Medulla oblongata (tissue), 1 donor: ENCODE measurements at regions not wholly inside any gene's neighbourhood (a gene's known extent, or its start where the extent isn't known, plus 50 kb on each side); places are given as distances from the start of the nearest gene placed in this dataset.
"Not testable (repeated sequence)": the region's sequence is repeated elsewhere in the genome, so short reads cannot be mapped to it uniquely, and the experiment has no call there.

Experiments
- DNase-seq: peaks from one replicate; pipeline ENCODE4 v3.0.0-alpha.2; 2015; ENCODE audit errors: extremely low spot score

- no peak for DNase-seq
These were observed 87.1 kb upstream of the ZNF281 start for GRCh38 chr1:200496937-200497336.

DNA sequence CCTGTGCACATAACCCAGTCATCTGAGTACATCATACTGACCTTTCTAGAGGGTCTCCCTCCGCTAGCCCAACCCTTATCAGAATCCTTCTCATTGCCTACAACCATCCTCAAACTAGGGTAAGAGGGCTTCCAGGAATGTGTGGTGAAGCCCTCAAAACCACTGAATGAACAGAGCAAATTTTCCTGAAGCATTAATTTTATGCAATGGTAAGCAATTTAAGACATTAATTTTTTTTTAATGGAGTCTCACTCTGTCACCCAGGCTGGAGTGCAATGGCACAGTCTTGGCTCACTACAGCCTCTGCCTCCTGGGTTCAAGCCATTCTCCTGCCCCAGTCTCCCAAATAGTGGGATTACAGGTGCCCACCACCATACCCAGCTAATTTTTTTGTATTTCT, 86.1 kb upstream of the ZNF281 start:
- DNase-seq, result no peak

- no peak for DNase-seq
These were observed 83.5 kb upstream of the ZNF281 start for GRCh38 chr1:200493344-200493743.

DNA sequence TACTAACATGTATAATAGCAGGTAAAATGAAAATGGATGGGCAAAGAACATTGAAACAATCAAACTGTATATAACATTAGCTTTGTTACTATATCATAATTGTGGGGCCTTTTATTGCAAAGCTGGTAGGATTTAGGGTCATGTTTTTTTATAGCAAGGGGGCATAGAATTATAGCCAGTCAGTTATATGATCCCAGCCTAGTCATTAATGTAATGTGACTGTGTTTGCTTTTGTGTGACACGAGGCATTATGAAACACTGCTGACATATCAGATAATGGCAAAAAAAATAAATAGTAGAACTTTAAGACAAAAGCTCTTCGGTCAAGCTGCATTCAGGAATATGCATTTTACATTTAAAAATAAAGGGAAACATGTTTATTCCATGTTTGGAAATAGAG, 81.3 kb upstream of the ZNF281 start:
- DNase-seq, result no peak

DNA sequence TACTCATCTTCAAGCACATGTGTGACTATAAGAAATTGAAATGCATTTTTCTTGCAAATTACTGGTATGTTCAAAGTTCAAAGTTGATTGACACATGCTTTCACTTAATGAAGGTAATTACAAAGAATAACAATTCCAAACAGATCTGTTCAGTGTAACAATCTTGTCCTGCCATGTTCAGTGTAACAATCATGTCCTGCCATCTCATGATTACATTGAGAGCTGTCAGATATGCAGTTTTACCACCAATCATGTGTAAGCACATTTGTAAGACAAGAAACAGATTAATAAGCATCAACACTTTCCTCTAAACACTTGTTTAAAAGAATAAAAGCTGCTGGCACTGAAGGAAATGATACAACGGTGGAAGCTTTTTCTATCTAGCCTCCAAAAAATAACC, 80.3 kb upstream of the ZNF281 start:
- DNase-seq, result no peak

GRCh38 chr1:200488375-200489165, 78.7 kb upstream of the ZNF281 start:
- DNase-seq, result peak; percentile 84

GRCh38 chr1:200487650-200488049, 77.8 kb upstream of the ZNF281 start:
- DNase-seq, result no peak

DNA sequence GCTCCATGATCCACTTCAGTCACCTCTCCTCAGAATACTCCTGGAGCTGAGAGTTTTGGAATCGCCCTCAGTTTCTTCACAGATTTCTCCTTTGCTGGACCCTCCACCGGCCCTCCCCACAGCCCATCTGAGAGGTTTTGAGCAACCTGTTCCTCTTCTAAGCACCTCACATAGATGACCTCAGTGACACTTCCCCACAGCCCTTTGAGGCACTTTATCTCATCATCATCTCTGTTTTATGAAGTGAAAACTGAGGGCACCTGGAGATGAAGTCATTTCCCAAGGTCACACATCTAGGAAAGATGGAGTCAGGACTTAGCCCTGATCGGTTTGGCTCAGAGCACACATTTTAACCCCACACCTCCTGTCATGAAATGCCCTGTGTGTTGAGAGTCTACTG, 76.8 kb upstream of the ZNF281 start:
- DNase-seq, result no peak

DNA sequence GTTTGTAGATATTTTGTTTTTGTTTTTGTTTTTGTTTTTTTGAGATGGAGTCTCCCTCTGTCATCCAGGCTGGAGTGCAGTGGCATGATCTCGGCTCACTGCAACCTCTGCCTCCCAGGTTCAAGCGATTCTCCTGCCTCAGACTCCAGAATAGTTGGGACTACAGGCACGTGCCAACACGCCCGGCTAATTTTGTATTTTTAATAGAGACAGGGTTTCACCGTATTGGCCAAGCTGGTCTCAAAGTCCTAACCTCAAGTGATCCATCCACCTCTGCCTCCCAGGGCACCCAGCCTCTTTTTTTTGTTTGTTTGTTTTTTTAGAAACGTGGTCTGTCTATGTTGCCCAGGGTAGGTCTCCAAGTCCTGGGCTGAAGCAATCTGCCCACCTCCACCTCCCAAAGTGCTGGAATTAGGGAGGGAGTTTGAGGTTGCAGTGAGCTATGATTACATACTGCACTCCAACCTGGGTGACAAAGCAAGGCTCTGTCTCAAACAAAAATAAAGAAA, 74.7 kb upstream of the ZNF281 start:
- DNase-seq, result not testable (repeated sequence)

- no peak for DNase-seq
These were observed 73.8 kb upstream of the ZNF281 start for GRCh38 chr1:200483491-200484143.

GRCh38 chr1:200480964-200481363, 71.1 kb upstream of the ZNF281 start:
- no peak for DNase-seq

GRCh38 chr1:200479816-200480215, 70.0 kb upstream of the ZNF281 start:
- DNase-seq, result peak; percentile 30

GRCh38 chr1:200478945-200479558, 69.2 kb upstream of the ZNF281 start:
- DNase-seq, result no peak

- no peak for DNase-seq
These were observed 68.4 kb upstream of the ZNF281 start for GRCh38 chr1:200478239-200478623.

- no peak for DNase-seq
These were observed 64.8 kb upstream of the ZNF281 start for GRCh38 chr1:200474633-200475032.

DNA sequence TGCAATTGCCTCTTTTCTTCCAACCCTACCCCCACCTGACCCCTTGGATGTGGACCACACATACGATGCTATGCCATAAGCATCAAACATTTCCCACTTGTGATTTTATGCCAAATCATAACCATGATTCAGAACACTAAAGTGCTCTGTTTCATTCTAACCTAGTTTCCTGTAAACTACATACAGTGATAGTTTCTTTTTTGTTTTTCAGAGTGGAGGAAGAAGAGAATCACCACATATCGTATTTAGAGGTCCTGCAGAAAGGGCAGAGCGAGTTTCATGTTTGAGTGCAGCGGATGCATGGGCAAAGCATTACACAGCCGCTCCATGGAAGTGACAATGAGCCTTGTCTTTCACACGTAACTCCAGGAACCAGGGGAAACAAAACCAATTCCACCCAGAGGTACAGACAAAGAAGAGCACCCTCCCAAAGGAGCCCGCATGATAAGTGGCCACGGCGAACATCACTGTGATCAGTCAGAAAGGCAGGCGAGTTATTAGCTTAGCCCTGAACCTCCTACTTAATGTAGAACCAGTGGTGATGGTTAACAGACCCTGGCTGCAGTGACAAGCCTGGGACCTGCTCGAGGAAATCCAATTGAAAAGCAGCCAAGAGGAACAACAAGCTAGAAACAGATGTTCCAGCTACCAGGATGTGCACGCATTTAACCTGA, 64.0 kb upstream of the ZNF281 start:
- DNase-seq, result no peak

- no peak for DNase-seq
These were observed 61.9 kb upstream of the ZNF281 start for GRCh38 chr1:200471739-200472138.

DNA sequence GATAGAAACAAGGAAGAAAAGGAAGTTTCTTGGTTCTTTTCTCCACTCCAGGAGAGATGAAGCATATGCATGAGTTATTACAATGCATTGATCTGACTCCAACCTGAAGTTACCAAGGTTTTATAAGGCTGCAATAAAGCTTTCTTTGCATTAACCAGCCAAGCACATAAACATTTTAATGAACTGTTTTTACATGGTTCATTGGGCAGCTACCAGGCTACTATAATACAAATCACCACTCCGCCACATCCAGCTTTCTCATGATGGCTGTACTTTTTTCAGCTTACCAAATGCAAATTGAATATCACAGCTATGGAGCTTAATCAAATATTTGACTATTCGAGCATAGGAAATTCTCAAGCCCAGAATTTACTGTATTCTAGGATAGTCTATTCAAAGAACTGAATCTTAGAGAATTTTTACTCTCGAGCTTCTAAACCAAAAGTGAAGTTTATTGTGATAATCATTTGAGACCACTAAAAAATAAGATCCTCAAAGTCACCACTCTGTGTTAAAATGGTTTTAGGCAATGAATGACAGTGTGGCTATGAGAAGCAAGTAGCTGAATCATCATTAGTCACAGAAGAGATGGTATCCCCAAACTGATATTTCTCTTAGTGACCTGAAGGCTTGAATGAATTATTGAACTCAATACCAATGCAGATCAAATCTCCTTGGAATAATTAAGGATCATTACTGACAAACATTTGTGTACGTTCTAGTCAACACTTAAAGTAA, 58.6 kb upstream of the ZNF281 start:
- no peak for DNase-seq

DNA sequence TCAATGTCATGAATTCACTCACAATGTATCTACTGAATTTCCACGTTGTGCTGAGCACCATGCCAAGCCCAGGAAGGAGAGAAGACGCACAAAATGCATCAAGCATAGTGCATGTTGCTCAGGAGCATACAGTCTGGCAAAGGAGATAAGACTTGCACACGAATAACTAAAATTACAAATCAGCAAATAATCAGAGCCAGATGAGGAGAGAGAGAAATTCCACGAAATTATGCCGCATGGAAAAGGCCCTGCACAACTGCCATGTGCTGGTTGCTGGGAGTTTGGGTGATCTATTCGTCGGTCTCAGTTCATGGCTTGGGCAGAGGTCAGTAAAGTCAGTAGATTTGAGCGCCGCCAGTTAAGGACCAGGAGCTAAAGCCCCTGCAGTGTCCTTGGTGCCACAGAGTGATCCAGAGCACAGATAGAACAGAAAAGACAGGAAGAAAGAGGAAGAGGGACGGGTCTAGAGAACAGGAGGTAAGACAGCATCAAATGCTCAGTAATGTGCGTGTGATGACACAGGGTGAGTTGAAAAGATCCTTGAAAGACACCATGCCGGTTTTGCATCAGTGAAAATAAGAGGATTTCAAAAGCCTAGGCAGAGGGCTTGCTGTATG, 55.1 kb upstream of the ZNF281 start:
- DNase-seq, result no peak
